ENCODE measurements at regions not wholly inside any gene's neighbourhood (a gene's known extent, or its start where the extent isn't known, plus 50 kb on each side); places are given as distances from the start of the nearest gene placed in this dataset.

GRCh38 chr10:121365566-121365965 is 232.7 kb downstream of the FGFR2 start:
- BruUV-seq (replicated peaks) = no TSS peak
- in situ Hi-C loops (cut with MboI) (no loop called here), intact Hi-C loops (cut with micrococcal nuclease; ENCODE audit: unreplicated experiment) (no loop called here)
- FAIRE-seq = no peak
- Histone ChIP-seq H2AFZ (ENCODE audit: control insufficient read depth, low read depth, low read length) (no peak overlapping the region), H3K4me3 (no peak overlapping the region), H3K9ac (ENCODE audit: control insufficient read depth, insufficient read depth, low read length) (no peak overlapping the region), H3K36me3 (ENCODE audit: control insufficient read depth in 2 of 2, insufficient read depth in 2 of 2, low read length in 1 of 2) (no peaks in the 10 kb centered on the region), H3K9me3 (replicated peaks; ENCODE audit: control insufficient read depth, insufficient read depth, low read length) (no peaks in the 10 kb centered on the region), H4K20me1 (ENCODE audit: control insufficient read depth, insufficient read depth) (no peaks in the 10 kb centered on the region), H3K27ac (ENCODE audit: control insufficient read depth, insufficient read depth) (no peak overlapping the region), H3K27me3 (replicated peaks in 1 of 2; ENCODE audit: control insufficient read depth in 2 of 2, insufficient read depth in 2 of 2, low read length in 1 of 2) (no peaks in the 10 kb centered on the region), H3K79me2 (ENCODE audit: control insufficient read depth, insufficient read depth, low read length) (no peaks in the 10 kb centered on the region), H3K4me1 (ENCODE audit: control insufficient read depth, insufficient read depth, low read length) (no peaks in the 10 kb centered on the region), H3K4me2 (ENCODE audit: control insufficient read depth, insufficient read depth) (no peak overlapping the region)
- ChIA-PET RAD21 (ENCODE audit: unreplicated experiment) (no interaction called here), POLR2A (no interaction called here), SMC1A (ENCODE audit: uncharacterized antibody, unreplicated experiment) (no interaction called here), CTCF (no interaction called here)
- DNase-seq (ENCODE audit: low read depth, low spot score) = no peak
- ATAC-seq = no peak
- WGBS (ENCODE audit: insufficient coverage, insufficient replicate concordance, low lambda C conversion rate, missing lambda C conversion rate) = 61% methylated on average over 28 of the region's 29 CpGs
- TF ChIP-seq STAT3 (IDR thresholded peaks at IDR 0.05; ENCODE audit: low read depth, low read length) (no peak), CTCF (IDR thresholded peaks at IDR 0.05 in 2 of 3, conservative IDR thresholded peaks at IDR 0.05 in 1 of 3; ENCODE audit: control insufficient read depth in 2 of 3, extremely low read depth in 1 of 3, insufficient read depth in 1 of 3, low read depth in 3 of 3, low read length in 3 of 3) (no peak), RAD21 (IDR thresholded peaks at IDR 0.05; ENCODE audit: insufficient read depth, low read depth, low read length) (no peak)
- TF ChIP-seq, protein P1, sequence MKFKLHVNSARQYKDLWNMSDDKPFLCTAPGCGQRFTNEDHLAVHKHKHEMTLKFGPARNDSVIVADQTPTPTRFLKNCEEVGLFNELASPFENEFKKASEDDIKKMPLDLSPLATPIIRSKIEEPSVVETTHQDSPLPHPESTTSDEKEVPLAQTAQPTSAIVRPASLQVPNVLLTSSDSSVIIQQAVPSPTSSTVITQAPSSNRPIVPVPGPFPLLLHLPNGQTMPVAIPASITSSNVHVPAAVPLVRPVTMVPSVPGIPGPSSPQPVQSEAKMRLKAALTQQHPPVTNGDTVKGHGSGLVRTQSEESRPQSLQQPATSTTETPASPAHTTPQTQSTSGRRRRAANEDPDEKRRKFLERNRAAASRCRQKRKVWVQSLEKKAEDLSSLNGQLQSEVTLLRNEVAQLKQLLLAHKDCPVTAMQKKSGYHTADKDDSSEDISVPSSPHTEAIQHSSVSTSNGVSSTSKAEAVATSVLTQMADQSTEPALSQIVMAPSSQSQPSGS (IDR thresholded peaks at IDR 0.05; ENCODE audit: low read length) = no peak

Data from GM12878 (cell line).